Neural crest cell (in vitro differentiated cells): ENCODE measurements at regions not wholly inside any gene's neighbourhood (a gene's known extent, or its start where the extent isn't known, plus 50 kb on each side); places are given as distances from the start of the nearest gene placed in this dataset.

ENCODE experiments used
- DNase-seq: peaks from one replicate; pipeline ENCODE4 v3.0.0; 2021; ENCODE audit warnings: low read depth, mixed read lengths, low spot score
- H3K27ac Mint-ChIP-seq: one replicate; pipeline ENCODE4 v1.8.0; 2021; ENCODE audit warnings: mild to moderate bottlenecking, mixed read lengths; ENCODE audit not compliant: unreplicated experiment
- H3K27me3 Mint-ChIP-seq: 2 replicates; pipeline ENCODE4 v1.8.0; 2021; ENCODE audit warnings: low read depth, mild to moderate bottlenecking, mixed read lengths
- H3K36me3 Mint-ChIP-seq: 2 replicates; pipeline ENCODE4 v1.8.0; 2021; ENCODE audit warnings: low read depth, mild to moderate bottlenecking, mixed read lengths
- H3K4me1 Mint-ChIP-seq: 2 replicates; pipeline ENCODE4 v1.8.0; 2021; ENCODE audit warnings: mixed read lengths
- H3K4me3 Mint-ChIP-seq: one replicate; pipeline ENCODE4 v1.8.0; 2021; ENCODE audit warnings: mild to moderate bottlenecking, mixed read lengths
- H3K9me3 Mint-ChIP-seq: 2 replicates; pipeline ENCODE4 v1.8.0; 2021; ENCODE audit warnings: mixed read lengths
- CTCF ChIP-seq: fragments of 200-600 bp; sonication (generic); conservative IDR thresholded peaks from 2 replicates; pipeline ENCODE4 v1.5.0; 2021; ENCODE audit warnings: antibody characterized with exemption, mild to moderate bottlenecking

- no peaks in the 10 kb centered on the region for H3K9me3 Mint-ChIP-seq
- H3K4me3 Mint-ChIP-seq: no peak overlapping the region
- no peak for DNase-seq
- no peak overlapping the region for H3K27ac Mint-ChIP-seq
- H3K4me1 Mint-ChIP-seq: peaks cover 6% of the 10 kb centered on the region
- TF ChIP-seq CTCF: no peak
- H3K36me3 Mint-ChIP-seq: no peaks in the 10 kb centered on the region
- H3K27me3 Mint-ChIP-seq: no peaks in the 10 kb centered on the region
These were observed 587.4 kb downstream of the GALC start for GRCh38 chr14:87405563-87405962.

- Mint-ChIP-seq H3K9me3 (no peaks in the 10 kb centered on the region), H3K27ac (no peak overlapping the region), H3K36me3 (no peaks in the 10 kb centered on the region), H3K27me3 (no peaks in the 10 kb centered on the region), H3K4me3 (no peak overlapping the region), H3K4me1 (no peaks in the 10 kb centered on the region)
- DNase-seq: no peak
- TF ChIP-seq CTCF: no peak
These were observed 595.5 kb downstream of the GALC start for GRCh38 chr14:87397499-87397898.

DNA sequence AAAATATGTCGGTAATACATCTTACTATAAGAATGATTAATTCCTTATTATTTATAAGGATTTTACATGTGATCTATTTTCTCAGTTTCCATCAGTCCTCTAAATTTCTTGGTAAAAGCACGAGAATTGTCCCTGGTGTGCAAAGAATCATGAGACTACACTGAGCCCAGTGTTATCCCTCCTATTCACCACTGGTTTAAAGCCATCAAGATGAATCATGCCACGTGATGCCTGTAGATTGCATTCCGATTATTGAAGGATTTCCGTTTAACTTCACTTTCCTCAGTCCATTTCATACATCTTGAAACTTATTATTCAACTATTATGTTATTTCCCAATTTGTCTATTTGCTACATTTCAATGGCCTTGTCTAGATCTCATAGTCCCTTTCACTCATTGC is 601.9 kb downstream of the GALC start:
- DNase-seq: no peak
- Mint-ChIP-seq H3K27me3 (no peaks in the 10 kb centered on the region), H3K9me3 (peaks cover 3% of the 10 kb centered on the region), H3K27ac (no peak overlapping the region), H3K4me1 (peaks cover 4% of the 10 kb centered on the region), H3K36me3 (no peaks in the 10 kb centered on the region), H3K4me3 (no peak overlapping the region)
- TF ChIP-seq CTCF: no peak

DNA sequence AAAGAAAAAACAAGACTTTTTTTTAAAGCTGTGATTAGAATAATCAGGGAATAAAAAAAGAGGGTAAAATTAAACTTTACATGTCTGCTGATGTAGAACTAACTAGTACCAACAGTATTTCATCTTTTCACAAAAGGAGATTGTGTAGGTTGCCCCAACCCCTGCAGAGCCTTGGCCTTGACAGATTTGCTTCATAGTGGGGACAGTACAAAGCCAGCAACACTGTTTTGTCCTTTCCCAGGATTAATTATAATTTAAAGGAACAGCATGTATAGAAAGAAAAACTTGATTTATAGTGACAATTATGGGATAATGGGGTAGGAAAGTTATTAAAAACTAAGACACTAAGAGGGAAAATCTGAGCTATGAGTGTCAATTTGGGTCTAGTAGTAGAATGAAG is 604.0 kb downstream of the GALC start:
- no peak for TF ChIP-seq CTCF
- Mint-ChIP-seq H3K27ac (no peak overlapping the region), H3K9me3 (peaks cover 3% of the 10 kb centered on the region), H3K36me3 (no peaks in the 10 kb centered on the region), H3K27me3 (no peaks in the 10 kb centered on the region), H3K4me3 (no peak overlapping the region), H3K4me1 (peaks cover 5% of the 10 kb centered on the region)
- DNase-seq: no peak

DNA sequence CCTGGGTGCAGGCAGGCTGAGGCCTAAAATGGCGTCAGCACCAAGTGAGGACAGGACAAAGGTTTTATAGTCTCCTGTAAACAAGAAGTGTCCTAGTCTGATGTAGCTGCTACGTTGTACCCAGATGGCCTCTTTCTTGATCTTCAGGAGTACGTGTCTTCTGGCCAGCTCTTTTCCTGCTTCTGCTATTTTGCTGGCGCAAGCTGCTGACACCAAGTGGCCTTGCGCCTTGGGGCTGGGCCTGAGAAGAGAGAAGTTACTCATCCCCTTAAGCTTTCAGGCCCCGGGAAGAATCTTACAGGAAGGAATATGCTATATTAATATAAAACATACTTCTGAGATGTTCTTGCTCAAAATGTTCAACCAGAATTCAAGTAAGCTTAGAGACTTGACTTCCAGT is 605.2 kb downstream of the GALC start:
- no peak for TF ChIP-seq CTCF
- H3K4me1 Mint-ChIP-seq: peaks cover 5% of the 10 kb centered on the region
- H3K27me3 Mint-ChIP-seq: no peaks in the 10 kb centered on the region
- DNase-seq: no peak
- H3K4me3 Mint-ChIP-seq: no peak overlapping the region
- no peak overlapping the region for H3K27ac Mint-ChIP-seq
- no peaks in the 10 kb centered on the region for H3K36me3 Mint-ChIP-seq
- peaks cover 6% of the 10 kb centered on the region for H3K9me3 Mint-ChIP-seq

GRCh38 chr14:87386524-87386923 is 606.5 kb downstream of the GALC start:
- H3K9me3 Mint-ChIP-seq: peaks cover 9% of the 10 kb centered on the region
- no peak overlapping the region for H3K27ac Mint-ChIP-seq
- no peak for TF ChIP-seq CTCF
- peaks cover 5% of the 10 kb centered on the region for H3K4me1 Mint-ChIP-seq
- no peaks in the 10 kb centered on the region for H3K27me3 Mint-ChIP-seq
- no peak for DNase-seq
- H3K36me3 Mint-ChIP-seq: no peaks in the 10 kb centered on the region
- H3K4me3 Mint-ChIP-seq: no peak overlapping the region
